WI38 (cell line): ENCODE measurements at regions not wholly inside any gene's neighbourhood (a gene's known extent, or its start where the extent isn't known, plus 50 kb on each side); places are given as distances from the start of the nearest gene placed in this dataset.

Experiments
- H3K4me3 ChIP-seq: 2 replicates; pipeline ENCODE4 v1.5.1; 2011; ENCODE audit warnings: low read depth, mild to moderate bottlenecking, control low read depth, low read length
- CTCF ChIP-seq: IDR thresholded peaks from 2 replicates; pipeline ENCODE4 v1.5.1; 2012; ENCODE audit warnings: low read depth, mild to moderate bottlenecking, control low read depth, low read length

DNA sequence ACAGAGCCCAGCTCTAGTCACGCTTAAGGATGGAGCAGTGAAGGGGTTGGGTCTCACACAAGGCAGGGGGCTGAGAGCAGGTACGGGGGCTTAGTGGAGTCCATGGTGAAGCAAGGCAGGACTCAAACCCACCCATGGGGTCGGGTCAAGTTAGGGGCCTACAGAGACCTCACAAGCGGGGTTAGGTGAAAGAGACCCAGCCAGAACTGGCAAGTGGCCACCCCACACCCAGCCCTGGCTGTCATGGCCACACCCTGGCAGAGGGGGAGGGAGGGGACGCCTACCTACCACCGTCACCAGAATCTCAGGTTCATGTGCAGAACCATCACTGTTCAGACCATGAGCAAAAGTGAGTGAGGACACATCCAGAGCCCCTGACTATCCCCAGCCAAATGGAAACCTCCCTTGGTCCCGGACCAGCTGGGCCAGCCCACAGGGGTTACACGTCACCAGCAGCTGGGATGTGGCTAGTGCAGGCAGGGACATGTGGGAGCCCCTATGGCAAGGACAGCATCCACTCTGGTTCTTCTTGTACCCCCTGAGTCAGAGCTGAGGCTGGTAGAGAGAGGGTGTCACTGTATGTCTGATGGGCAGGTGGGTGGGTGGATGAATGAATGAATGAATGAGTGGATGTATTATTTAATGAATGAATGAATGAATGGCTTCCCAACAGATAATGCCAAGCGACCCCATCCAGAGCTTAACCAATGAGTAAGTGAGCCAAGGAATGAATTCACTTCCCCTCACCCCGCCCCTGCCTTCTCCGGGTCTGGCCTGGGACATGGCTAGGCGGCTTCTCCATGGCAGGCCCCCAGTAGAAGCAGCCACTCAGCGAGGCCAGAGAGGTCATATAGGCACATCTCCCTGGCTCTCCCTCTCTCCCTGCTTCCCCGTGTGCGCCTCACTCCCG is 681.6 kb downstream of the TBC1D22A start:
- H3K4me3 ChIP-seq, result no peak overlapping the region
- TF ChIP-seq CTCF, result no peak

DNA sequence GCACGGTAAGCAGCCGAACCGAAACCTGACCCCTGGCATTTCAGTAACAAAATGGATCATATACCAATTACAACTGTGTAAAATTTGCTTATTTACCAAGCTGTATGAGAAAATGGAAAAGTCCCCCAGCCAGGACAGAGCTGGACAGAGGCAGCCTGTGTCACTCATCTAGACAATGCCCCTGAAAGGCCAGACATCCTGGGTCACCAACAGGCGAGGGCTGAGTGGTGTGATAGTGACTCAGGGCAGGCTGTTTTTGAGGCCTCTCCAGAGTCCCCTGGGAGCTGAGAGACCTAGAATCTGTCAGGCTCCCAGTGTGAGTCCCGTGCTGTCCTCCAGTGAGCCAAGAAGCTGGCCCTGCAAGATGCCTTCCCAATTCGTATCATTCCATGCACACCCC is 680.4 kb downstream of the TBC1D22A start:
- no peak for TF ChIP-seq CTCF
- no peak overlapping the region for H3K4me3 ChIP-seq

DNA sequence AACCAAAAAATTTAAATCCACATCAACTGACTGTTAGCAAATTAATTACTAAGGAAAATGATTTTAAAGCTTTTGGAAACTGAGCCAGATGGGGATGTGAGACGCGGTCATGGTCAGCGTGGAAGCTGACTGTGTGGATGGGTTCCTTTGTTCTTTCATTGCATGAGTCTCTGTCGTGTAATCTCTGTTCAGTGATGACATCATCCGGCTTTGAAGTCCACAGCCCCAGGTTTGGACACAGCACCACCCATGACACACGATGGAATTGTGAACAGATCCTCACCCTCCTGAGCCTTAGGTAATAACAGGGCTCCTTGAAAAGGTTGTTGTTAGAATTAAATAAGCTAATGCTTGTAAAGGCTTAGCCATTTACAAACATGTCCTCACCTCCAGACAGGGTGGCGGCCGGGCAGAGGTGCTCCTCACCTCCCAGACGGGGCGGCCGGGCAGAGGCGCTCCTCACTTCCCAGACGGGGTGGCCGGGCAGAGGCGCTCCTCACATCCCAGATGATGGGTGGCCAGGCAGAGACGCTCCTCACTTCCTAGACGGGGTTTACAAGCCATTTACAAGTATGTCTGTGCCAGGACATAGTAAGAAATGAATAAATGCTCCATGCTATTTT is 677.3 kb downstream of the TBC1D22A start:
- no peak overlapping the region for H3K4me3 ChIP-seq
- TF ChIP-seq CTCF, result no peak

GRCh38 chr22:47437636-47438035 is 675.2 kb downstream of the TBC1D22A start:
- no peak for TF ChIP-seq CTCF
- no peak overlapping the region for H3K4me3 ChIP-seq

DNA sequence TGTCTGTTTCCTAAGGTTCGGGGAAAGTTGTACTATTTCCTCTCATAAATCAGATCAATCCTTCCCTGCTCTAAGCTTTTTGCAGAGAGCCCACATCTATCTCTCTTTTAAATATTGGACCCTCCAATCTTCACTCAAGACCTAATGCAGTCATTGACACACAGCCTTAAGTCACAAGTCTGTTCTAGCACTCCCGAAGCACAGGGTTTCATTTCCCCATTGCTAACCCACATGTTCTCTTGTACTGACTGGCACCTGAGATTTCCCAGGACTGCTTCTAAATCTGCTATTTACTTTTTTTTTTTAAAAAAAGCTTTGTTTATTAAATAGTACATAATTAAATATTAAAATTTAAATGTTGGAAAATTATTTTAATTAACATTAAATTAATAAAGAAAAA is 674.7 kb downstream of the TBC1D22A start:
- no peak overlapping the region for H3K4me3 ChIP-seq
- no peak for TF ChIP-seq CTCF

DNA sequence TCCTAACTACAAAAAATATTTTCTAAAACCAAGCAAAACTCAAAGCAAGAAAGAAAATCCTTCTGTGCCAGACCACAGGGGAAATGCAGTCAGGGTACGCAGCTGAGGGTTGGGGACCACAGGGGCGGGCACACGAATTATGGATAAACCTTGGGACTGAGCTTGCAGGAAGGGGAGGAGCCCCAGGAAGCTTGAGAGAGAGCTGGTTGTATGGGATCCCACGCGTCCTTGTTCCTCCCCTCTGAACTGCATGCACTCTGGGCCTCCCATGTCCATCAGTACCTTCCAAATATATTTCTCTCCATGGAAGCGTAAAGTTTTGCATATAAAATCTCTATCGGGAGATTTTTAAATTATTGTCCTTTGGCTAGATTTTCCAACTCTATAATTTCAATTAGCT is 673.4 kb downstream of the TBC1D22A start:
- no peak for TF ChIP-seq CTCF
- H3K4me3 ChIP-seq, result no peak overlapping the region

DNA sequence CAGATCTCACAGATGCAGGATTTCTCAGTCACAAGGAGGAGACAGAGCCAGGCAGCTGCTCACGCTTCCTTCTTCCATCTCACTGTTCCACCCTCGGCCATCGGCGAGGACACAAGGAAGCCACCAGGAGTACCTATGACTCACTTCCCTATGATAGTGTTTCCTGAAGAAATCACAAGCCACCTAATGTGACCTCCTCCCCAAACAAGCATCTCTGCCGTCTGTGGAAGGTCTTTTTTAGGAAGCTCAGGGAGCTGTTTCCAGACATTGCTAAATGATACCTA is 672.7 kb downstream of the TBC1D22A start:
- TF ChIP-seq CTCF, result no peak

More for the DNA sequence above, 672.7 kb downstream of the TBC1D22A start:
- no peak overlapping the region for H3K4me3 ChIP-seq
